SH-SY5Y (cell line): ENCODE measurements at regions not wholly inside any gene's neighbourhood (a gene's known extent, or its start where the extent isn't known, plus 50 kb on each side); places are given as distances from the start of the nearest gene placed in this dataset.

ENCODE experiments used
- GATA2 ChIP-seq: IDR thresholded peaks from 2 replicates; pipeline ENCODE4 v1.6.1; 2011; ENCODE audit warnings: mild to moderate bottlenecking, low read depth, low read length
- GATA3 ChIP-seq: IDR thresholded peaks from 2 replicates; pipeline ENCODE4 v1.6.1; 2011; ENCODE audit warnings: low read depth, mild to moderate bottlenecking, low read length, moderate library complexity

DNA sequence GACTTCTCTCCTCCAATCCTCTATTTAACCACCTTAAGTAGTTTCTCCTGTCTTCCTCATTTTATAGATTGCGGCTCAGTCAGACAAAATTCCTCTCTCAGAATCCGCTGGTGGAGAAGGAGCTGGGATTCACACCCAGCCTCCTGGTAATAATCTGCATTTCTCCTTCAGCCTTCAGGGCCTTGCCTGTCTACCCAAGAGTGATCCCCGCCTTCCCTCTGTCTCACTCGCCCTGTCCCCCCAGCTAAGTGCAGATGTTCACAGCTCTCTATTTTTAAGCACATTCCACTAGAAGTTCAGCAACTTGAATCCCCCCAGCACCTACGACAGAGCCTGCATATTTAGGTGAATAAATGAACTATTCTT is 212.5 kb upstream of the HAAO start:
- TF ChIP-seq GATA2 (no peak), GATA3 (no peak)

GRCh38 chr2:43003702-43004101 is 211.3 kb upstream of the HAAO start:
- no peak for TF ChIP-seq GATA2
- no peak for TF ChIP-seq GATA3

GRCh38 chr2:43001787-43002468 is 209.5 kb upstream of the HAAO start:
- TF ChIP-seq GATA2 (no peak), GATA3 (no peak)

DNA sequence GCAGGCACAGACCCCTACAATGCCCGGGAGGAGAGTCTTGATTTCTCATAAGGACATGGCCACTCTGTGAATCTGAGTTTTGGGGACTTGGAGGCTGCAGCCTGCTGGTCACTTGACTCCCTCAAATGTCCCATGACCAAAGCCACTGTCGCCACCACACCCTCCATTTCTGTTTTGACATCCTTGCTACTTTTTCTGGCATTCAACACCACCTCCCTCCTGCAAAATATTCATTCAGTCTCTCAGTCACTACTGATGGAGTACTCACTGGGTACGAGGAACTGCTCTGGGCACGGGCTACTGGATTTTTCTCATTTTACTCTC is 208.6 kb upstream of the HAAO start:
- TF ChIP-seq GATA2: no peak
- no peak for TF ChIP-seq GATA3

- TF ChIP-seq GATA3: no peak
- TF ChIP-seq GATA2: no peak
Measured at GRCh38 chr2:43000242-43001054, 208.1 kb upstream of the HAAO start.

GRCh38 chr2:42999856-43000241 is 207.5 kb upstream of the HAAO start:
- TF ChIP-seq GATA3 (no peak), GATA2 (no peak)

DNA sequence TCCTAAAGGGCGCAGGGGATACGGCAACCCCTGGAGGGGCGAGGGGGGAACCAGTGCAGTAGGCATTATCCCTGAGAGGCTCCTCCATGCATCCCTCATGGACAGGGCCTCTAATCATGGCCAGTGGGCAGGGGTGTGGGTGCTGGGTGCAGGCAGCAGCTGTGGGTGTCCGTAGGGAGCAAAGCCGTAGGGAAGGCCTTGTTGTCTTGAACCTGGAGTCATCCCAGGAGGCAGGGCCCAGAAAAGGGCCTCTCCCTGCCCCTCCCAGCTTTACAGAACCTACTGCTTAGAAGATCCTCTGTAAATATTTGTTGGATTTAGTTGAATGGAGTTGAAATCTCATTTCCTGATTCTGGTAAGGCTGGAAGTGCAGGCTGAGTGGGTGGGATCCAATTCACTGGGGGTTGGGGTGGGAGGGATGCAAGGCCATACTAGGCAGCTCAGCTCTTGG is 207.0 kb upstream of the HAAO start:
- TF ChIP-seq GATA2 (no peak), GATA3 (no peak)

- TF ChIP-seq GATA2 (no peak), GATA3 (no peak)
Measured at GRCh38 chr2:42998721-42999120, 206.3 kb upstream of the HAAO start.

DNA sequence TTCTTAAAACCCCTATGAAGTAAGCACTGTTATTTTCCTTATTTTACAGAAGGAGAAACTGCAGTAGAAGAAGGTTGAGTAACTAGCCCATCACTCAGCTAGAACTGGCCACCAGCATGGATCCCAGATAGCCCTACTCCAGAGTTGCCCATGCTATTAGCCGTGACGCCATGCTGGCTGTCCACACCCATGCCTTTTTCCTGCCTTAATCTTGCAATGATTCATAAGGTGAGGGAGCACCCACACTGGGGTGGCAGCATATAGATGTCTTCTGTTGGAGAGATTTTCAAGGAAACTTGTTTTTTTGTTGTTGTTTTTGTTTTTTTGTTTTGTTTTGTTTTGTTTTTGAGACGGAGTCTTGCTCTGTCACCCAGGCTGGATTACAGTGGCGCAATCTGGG is 204.1 kb upstream of the HAAO start:
- TF ChIP-seq GATA2 (no peak), GATA3 (no peak)

DNA sequence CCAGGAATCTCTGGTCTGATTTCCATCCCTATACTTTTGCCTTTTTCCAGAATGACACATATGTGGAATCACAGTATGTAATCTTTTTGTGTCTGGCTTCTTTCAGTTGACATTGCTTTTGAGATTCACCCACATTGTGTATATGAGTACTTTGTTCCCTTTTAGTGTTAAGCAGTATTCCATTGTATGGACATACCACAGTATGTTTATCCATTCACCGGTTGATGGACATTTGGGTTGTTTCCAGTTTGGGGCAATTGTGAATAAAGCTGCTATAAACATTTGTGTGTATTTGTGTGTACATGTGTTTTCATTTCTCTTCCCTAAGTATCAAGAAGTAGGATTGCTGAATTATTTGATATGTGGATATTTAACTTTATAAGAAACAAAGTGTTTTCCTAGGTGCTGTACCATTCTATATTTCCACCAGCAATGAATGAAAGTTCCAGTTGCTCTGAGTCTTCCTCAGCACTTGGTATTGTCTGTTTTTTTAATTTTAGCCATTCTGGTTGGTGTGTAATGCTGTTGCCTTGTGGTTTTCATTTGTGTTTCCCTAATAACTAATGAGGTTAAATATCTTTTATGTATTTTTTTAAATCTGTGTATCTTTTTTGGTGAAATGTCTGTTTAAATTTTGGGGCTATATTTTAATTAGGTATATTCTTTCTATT is 203.5 kb upstream of the HAAO start:
- TF ChIP-seq GATA2 (no peak), GATA3 (no peak)

- no peak for TF ChIP-seq GATA2
- TF ChIP-seq GATA3: no peak
Measured at GRCh38 chr2:42987112-42987922, 194.9 kb upstream of the HAAO start.

GRCh38 chr2:42984617-42985016 is 192.2 kb upstream of the HAAO start:
- no peak for TF ChIP-seq GATA2
- TF ChIP-seq GATA3: no peak

GRCh38 chr2:42984081-42984480 is 191.7 kb upstream of the HAAO start:
- TF ChIP-seq GATA3: no peak; the same call in 1 of the 2 replicates
- peak; percentile 94 for TF ChIP-seq GATA2

- TF ChIP-seq GATA3 (no peak), GATA2 (no peak)
Measured at GRCh38 chr2:42980764-42981416, 188.5 kb upstream of the HAAO start.
